Neutrophil (primary cell): ENCODE measurements at regions not wholly inside any gene's neighbourhood (a gene's known extent, or its start where the extent isn't known, plus 50 kb on each side); places are given as distances from the start of the nearest gene placed in this dataset.
A peak's percentile ranks its signal among the peaks of the same experiment; 100 is the strongest.

Experiments
- H3K27ac ChIP-seq: fragments of 200-600 bp; sonication (generic); 2 replicates; pipeline ENCODE4 v1.5.1; 2016; ENCODE audit warnings: mild to moderate bottlenecking, moderate library complexity
- H3K27me3 ChIP-seq: fragments of 200-600 bp; sonication (generic); 2 replicates; pipeline ENCODE4 v1.6.0; 2016; ENCODE audit warnings: mild to moderate bottlenecking
- H3K36me3 ChIP-seq: fragments of 200-600 bp; sonication (generic); 2 replicates; pipeline ENCODE4 v1.5.1; 2017
- H3K4me1 ChIP-seq, 2 experiments: fragments of 200-600 bp in 1 of 2; sonication (generic) in 1 of 2; 1 replicate in 1 of 2; 2 replicates in 1 of 2; pipeline versions ENCODE4 v1.5.1 to v1.6.1; 2013 to 2016; ENCODE audit warnings: low read depth in 1 of 2, low read length in 1 of 2, mild to moderate bottlenecking in 1 of 2, moderate library complexity in 1 of 2; ENCODE audit not compliant: control insufficient read depth in 1 of 2, insufficient read depth in 1 of 2
- H3K4me3 ChIP-seq, 2 experiments: fragments of 200-600 bp in 1 of 2; sonication (generic) in 1 of 2; 1 replicate in 1 of 2; 2 replicates in 1 of 2; pipeline ENCODE4 v1.5.1; 2013 to 2016; ENCODE audit warnings: low read depth in 1 of 2, low read length in 1 of 2, mild to moderate bottlenecking in 1 of 2, moderate library complexity in 1 of 2
- H3K9me3 ChIP-seq: fragments of 200-600 bp; sonication (generic); 2 replicates; pipeline ENCODE4 v1.5.1; 2016
- CTCF ChIP-seq: fragments of 200-600 bp; sonication (generic); IDR thresholded peaks from 2 replicates; pipeline ENCODE4 v1.5.1; 2016; ENCODE audit warnings: antibody characterized with exemption

GRCh38 chr1:8218351-8219092, 99.4 kb upstream of the SLC45A1 start:
- H3K36me3 ChIP-seq: no peaks in the 10 kb centered on the region
- peaks cover 40% of the 10 kb centered on the region for H3K27me3 ChIP-seq
- H3K27ac ChIP-seq: no peak overlapping the region
- no peaks in the 10 kb centered on the region for H3K9me3 ChIP-seq
- H3K4me3 ChIP-seq: no peak overlapping the region
- TF ChIP-seq CTCF: no peak
- H3K4me1 ChIP-seq: peaks cover 32 to 35% of the 10 kb centered on the region in 2 experiments

GRCh38 chr1:8217809-8218208, 100.1 kb upstream of the SLC45A1 start:
- peak overlapping the region; percentile 47 to 54 for H3K4me3 ChIP-seq
- no peaks in the 10 kb centered on the region for H3K36me3 ChIP-seq
- H3K4me1 ChIP-seq: peaks cover 33 to 38% of the 10 kb centered on the region in 2 experiments
- H3K27ac ChIP-seq: no peak overlapping the region
- H3K9me3 ChIP-seq: no peaks in the 10 kb centered on the region
- no peak for TF ChIP-seq CTCF
- peaks cover 40% of the 10 kb centered on the region for H3K27me3 ChIP-seq

GRCh38 chr1:8217011-8217711, 100.8 kb upstream of the SLC45A1 start:
- H3K4me3 ChIP-seq: peak overlapping the region; percentile 47 to 54
- no peaks in the 10 kb centered on the region for H3K9me3 ChIP-seq
- TF ChIP-seq CTCF: no peak
- H3K4me1 ChIP-seq: peaks cover 40 to 44% of the 10 kb centered on the region in 2 experiments
- no peaks in the 10 kb centered on the region for H3K36me3 ChIP-seq
- H3K27me3 ChIP-seq: peaks cover 40% of the 10 kb centered on the region
- no peak overlapping the region for H3K27ac ChIP-seq

- Histone ChIP-seq H3K4me3 (no peak overlapping the region), H3K4me1 (peaks cover 51 to 56% of the 10 kb centered on the region in 2 experiments), H3K27me3 (peaks cover 40% of the 10 kb centered on the region), H3K36me3 (no peaks in the 10 kb centered on the region), H3K27ac (no peak overlapping the region), H3K9me3 (no peaks in the 10 kb centered on the region)
- no peak for TF ChIP-seq CTCF
These were observed 101.9 kb upstream of the SLC45A1 start for GRCh38 chr1:8216005-8216404.

GRCh38 chr1:8214501-8215173, 103.3 kb upstream of the SLC45A1 start:
- Histone ChIP-seq H3K27me3 (peaks cover 36% of the 10 kb centered on the region), H3K4me3 (no peak overlapping the region), H3K27ac (no peak overlapping the region), H3K4me1 (peaks cover 52 to 61% of the 10 kb centered on the region in 2 experiments), H3K9me3 (no peaks in the 10 kb centered on the region), H3K36me3 (no peaks in the 10 kb centered on the region)
- TF ChIP-seq CTCF: no peak
